Ureter (tissue), 1 donor: ENCODE measurements at regions not wholly inside any gene's neighbourhood (a gene's known extent, or its start where the extent isn't known, plus 50 kb on each side); places are given as distances from the start of the nearest gene placed in this dataset.
A peak's percentile ranks its signal among the peaks of the same experiment; 100 is the strongest.

Experiments used
- DNase-seq: peaks from one replicate; pipeline ENCODE4 v3.0.0-alpha.2; 2020; ENCODE audit warnings: low spot score
- donor health status: DM: yes; HTN: yes; CAD: no.

DNA sequence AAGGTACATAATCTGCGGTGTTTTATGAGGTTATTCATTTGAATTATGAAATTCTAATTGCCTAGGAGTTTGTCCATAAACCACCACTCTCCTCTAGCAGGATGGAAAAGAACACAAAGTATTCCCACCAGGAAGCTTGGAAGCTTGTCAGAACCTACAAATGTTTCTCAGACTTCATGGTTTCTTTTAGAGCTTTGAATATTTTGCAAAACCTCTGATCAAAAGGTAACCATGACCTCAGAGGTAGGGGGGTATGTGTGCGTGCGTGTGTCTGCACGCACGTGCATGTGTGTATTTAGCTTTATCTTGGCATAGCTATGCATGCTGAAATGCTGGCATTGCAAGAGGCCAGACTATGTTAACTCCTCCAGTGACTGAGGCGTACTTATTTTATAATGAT lies 847.0 kb downstream of the TLE1 start:
- DNase-seq = no peak

DNA sequence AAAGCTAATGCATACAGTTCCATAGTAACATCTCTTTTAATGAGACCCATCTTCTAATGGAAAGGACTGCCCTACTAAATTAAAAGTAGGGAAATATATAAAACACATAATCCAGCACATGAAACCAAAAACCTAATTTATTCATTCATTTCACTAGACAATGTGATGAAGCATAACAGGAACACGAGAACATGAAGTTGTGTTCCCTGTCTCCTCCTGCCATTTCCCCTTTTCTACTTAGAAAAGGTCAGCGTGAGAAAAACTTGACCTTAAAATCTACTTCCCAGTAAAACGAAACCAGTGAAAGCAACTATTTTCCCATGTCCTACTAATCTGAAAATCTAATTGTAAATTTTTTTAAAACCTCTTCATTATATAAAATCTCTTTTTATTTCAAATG lies 847.5 kb downstream of the TLE1 start:
- no peak for DNase-seq

DNA sequence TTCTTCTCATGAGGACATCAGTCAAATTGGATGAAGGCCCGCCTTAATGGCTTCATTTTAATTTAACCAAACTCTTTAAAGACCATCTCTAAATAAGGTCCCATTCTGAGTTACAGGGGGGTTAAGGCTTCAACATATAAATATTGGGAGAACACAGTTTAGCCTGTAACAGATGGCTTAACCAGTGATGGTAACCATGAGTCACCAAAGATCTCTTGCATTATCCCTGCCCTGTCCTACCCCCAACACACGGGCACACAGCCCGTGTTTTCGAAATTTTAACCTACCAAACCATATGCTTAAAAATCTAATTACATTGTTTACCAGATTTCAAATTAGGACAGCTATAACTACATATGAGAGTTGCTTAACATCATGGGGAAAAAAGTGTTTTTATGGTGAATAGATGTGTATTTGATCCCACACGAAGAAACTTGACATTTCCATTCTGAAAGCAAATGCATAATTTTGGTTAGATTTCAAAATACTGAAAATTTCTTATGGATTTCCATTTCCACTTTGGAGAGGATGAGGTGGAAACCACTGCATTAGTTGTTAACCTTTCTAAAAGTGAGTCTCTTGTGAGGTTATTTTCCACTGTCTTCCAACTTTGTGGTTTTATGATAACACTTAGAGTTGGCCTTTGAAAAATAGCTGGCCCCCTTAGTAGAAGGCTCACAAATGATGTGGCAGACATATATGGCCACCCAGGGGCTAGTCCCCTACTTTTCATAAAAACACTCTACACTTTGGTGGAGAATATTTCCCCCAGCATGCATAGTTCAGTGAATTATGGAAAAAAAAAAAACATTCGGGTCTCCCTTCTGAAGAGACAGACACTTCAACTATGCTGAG lies 849.3 kb downstream of the TLE1 start:
- no peak for DNase-seq

DNA sequence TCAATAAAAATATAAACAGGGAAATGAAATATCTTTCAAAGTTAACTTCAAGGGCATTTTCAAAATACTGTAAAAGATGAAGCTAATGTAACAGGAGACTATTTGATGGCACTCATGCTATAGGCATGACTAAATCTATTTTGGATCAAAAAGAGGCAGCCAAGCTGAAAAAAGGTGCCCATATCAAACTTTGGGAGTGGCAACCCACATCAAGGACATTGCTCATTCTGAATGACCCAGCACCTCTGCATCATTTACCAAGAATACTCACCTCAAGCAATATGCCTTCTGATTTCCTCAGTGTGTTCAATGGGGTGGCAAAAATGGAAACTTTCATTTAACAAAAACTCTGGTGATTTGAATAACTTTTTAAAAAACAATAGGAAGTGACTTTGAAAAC lies 853.3 kb downstream of the TLE1 start:
- DNase-seq = no peak

DNA sequence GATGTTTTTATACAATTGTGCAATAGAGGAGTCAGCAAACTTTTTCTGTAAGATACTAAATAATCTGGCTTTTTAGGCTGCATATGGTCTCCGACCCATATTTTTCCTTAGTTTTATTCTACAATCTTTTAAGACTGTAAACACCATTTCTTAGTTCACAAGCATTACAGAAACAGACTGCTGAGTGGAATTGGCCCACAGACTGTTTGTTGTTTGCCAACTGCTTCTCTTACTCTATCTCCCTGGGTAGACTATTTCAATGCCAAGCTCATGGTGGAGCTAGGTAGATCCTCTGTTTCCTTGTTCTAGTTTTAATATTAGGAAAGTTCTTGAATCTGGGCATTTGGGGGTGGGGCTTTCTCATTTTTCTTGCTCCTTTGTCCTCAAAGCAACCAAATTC lies 857.6 kb downstream of the TLE1 start:
- DNase-seq = no peak

DNA sequence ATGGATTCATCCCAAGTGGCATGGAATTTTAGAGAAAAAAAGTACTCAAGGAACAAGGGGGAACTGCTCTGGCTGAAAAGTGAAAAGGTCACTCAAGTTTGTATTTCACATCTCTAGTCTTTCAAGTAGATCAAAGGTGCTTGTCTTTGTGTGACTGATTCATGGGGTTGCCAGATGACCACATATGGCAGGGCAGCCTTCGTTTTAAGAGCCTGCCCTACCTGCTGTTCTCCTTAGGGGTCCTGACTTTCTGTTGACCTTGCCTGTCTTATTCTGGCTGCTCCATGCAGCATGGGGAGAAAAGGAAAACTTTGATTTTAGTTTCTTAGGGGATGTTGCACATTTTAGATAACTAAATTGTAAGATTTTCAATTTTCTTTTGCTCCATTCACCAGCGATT lies 877.7 kb downstream of the TLE1 start:
- DNase-seq = no peak

DNA sequence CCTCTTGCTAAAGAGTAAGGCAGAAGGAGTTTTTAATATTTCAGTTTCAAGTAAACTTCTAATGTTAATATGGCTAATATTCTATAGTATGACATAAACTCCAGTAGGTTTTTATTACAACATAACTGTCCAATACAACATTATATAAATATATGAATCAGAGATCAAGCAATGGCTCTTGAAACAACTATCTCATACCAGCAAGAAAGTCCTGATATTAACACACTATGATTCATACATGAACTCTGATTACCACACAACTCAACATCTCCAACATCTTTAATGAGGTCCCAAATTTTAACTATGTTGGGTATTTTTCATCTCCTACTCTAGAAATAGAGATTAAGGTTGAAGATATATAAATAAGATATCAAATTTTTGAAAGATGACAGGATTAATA lies 878.3 kb downstream of the TLE1 start:
- no peak for DNase-seq

DNA sequence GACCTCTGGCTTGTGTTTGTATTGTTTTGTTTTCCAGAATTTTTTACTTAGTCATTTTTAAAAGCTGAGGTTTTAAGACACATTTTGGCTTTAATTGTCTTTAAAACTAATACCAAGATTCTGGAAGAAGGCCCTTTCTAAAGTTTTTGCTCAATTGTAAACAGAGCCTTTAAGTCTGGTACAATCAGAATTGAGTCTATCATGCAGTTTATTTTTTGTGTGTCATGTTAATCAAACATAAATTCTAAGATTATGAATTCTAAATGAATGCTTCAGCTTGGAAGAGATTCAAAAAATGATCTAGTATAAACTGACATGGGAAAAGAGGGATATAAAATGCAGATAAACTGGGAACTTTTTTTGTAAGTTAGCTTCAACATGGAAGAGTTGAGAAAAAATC lies 882.7 kb downstream of the TLE1 start:
- DNase-seq = no peak

DNA sequence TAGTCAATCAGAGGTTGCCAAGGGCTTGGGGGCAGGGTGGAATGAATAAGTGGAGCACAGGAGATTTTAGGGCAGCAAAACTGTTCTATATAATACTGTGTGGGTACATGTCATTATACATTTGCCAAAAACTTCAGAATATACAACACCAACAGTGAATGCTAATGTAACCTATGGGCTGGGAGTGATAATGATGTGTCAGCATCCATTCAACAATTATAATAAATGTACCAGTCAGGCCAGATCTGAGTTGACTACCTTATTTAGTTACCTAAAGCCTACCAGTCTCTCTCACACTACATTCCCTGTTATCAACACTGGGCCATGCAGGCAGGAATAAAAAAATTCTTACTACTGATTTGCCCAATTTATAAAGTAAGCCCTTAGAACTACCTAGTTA lies 884.5 kb downstream of the TLE1 start:
- no peak for DNase-seq

DNA sequence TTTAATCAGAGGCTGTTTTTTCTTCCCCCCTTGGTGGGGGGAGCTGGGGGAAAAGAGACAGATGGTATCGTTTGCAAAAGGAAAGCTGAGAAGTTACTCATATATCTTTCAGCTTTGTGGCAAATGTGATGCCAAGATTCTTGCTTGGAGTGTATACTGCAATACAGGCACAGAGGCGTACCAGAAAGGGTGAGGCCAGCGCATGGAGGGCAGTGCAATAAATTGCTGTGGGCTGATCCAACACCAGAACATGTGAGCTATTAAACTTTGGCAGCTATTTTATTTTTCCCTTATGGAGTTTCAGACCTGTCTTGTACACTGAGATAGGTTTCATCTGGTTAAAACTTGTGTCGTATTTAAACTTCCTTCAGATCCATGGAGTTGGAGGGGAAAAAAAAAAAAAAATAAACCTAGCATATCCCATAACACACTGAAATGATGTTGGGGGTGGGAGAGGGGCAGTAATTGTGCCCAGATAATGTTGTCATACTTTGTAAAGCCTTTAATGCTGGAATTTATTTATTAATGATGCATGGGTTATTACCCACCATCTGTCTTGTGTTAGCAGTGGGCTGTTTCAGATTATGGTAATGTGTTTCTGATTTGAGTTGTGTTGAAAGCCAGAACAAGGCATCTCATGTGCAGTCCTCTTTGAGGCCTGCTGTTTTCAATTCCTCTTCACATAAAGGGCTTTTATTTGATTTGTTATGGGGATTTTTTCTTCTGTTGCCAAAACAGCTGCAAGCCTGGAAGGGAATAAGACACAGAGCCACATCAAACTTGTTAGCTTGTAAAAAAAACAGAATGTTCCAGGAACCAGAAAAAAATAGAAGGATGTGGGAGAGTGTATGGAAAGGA lies 891.3 kb downstream of the TLE1 start:
- peak; percentile 59 for DNase-seq

DNA sequence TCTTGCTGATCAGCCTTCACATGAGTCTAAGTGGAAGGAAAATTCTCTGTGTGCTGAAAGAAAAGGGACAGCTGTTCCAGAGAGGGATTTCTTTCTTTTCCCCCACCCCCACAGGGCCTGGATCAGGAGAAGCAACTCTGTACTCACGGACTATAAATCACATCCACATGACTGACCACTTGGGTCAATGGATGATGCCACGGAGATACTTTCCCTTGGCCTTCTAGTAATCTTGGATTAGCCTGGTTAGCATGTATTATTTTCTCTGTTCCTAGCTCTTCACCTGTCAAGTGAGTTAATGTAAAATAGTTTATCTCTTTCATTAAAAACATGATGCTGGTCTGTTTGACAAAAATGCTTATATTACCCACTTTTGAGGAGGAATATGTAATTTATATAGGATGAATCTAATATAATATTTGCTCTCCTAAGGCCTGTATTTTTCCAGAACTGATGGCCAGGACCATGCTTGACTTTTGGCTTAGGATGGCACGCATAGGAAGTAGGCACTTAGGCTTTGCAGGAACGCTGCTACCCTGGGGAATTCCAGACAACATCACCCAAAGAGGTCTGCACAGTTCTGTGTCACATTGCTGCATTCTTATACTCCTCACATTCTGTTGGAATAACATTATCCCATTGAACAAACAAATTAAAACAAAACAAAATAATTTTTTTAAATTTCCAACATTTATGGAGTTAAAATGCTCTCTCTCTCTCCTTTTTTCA lies 892.1 kb downstream of the TLE1 start:
- no peak for DNase-seq

DNA sequence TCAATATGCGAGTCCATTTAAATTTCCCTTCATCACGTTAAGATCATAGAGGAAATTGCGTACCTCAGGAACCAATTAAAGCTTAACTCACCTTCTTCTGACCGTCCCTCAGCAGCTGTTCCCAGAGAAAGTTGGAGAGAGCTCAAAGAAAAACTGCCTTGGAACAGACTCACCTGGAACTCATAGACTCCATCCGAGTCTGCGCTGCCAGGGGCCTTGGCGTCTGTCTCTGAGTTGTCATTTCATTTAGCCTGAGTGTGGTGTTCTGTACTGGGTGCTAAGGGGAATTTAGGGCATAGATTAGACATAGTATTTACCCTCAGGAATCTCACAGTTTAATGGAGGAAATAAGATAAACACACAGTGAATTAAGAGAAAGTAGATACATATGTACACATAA lies 892.7 kb downstream of the TLE1 start:
- DNase-seq = no peak

DNA sequence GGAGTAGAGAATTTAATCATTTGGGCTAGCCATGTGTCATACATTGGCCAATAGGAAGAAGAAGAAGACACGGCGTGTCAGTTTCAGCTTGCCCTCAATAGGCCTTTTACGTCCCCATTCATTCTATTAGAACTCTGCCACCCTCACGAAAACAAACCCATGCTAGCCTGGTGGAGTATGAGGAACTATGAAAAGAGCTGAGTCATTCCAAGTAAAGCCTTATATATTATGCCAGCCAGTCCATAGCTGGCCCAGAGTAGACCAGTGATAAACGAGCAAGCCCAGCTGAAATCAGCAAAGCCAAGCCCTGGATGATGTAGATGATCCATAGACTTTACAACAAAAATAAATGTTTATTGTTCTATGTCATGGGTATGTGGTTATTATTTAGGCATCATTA lies 895.1 kb downstream of the TLE1 start:
- DNase-seq = no peak

DNA sequence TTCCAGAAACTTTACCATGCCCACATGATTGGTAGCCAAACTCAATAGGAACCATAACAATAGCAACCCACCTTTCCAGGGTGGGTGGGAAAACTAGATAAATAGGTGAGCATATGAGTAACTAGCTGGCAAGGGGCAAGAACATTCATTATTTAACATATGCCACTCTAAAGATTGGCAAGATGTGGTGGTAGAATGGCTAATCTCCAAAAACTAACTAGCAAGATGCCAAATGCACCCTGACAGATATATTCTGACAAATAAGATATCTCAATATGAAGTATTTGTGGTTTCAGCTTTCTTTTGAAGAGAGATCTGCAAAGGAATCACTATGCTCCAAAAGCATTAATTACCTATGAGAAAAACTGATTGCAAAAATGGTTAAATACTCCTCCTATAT lies 895.6 kb downstream of the TLE1 start:
- DNase-seq = no peak

DNA sequence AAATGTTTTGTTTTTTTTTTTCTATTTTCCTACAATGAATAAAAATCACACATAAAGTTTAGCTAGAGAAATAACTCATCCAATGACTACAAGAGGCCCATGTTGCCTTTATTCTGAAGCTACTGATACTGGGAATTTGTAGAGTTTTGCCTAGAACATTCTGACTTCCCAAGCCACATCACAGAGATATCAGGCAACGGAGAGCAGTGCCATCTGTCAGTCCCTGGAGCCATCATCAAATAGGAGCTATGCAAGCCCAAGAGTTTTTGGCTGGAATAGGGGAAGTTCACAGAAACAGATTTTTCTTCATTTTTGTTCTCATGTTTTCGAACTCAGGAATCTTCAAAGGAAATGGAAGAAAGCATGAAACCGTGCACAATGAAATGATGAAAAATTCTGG lies 896.6 kb downstream of the TLE1 start:
- no peak for DNase-seq

DNA sequence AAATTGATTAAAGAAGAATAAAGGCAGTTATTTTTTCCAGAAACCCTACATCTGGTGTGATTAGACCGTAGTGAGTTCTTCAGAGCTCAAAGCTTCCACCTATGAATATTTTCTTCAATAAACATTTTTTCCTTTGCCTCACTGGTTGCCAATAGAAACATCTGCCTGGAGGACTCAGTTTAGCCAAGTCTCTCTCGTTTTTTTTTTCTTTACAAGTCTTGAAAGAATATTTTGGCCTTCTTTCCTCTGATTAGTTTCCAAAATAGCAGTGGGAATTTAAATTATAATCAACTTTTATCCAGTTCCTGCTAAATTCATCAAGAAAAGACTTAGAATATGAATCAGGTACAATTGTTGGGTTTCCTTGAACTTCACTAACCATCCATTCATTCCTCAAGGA lies 897.5 kb downstream of the TLE1 start:
- no peak for DNase-seq

DNA sequence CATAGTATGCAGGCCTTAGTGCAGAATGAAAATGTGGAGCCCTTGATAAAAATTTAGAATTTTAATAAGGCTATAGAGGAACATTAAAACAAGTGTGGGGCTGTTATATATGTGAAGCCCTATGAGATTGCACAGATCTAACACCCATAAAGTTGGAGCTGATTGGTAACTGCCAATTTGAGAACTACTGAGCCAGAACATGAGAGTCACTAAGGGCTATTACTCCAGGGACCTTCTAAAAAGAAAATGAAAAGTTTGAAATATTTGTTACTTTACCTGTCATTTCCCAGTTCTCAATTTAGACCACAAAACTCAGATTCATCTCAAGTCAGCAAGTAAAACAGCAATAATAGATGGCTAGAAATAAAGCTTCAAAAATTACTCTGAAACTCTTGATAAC lies 898.6 kb downstream of the TLE1 start:
- DNase-seq = no peak

DNA sequence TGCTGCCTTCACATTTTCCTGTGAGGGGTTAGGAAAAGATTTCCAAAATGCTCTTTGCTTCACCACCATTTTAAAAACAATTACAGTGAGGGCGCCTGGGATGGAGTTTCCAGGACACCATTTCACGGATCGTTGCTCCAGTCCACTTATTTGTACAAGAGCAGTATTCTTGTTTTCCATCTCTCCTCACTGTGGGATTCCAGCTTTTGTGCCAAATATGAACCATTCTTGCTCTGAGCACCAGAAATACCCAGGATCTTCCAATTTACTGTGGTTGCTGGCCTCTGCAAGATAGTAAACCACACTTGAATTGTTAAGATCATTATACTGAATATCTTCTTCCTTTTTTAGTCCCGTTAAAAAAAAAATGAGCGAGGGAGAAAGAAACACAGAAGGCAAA lies 899.5 kb downstream of the TLE1 start:
- DNase-seq = no peak

DNA sequence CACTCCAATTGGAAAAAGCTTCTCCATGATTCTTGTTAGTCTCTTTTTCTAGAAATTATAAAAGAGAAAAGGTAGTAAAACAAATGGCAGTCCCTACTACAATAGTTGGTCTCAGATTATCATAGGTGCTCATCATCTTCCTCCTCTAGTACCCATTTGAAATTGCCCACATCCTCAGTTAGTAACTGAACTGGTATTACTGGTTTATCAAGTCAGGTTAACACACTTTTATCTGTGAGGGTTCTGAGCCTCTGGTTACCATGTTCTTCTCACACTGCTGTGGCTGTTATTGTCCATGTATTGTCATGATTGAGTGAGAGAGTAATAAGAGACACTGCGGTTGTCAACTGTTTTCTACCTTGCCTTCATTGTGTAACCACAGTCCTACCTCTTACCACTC lies 901.7 kb downstream of the TLE1 start:
- DNase-seq = no peak

DNA sequence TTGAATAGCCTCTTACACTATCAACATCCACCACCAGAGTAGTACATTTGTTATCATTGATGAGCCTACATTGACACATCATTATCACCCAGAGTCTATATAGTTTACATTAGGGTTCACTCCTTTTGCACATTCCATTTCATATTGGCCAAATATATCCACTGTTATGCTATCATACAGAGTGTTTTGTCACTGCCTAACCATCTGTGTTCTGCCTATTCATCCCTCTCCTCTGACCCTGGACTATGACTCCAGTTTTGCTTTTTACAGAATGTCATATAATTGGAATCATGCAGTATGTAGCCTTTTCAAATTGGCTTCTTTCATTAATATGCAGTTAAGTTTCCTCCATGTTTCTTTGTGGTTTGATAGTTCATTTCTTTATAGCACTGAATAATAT lies 904.7 kb downstream of the TLE1 start:
- DNase-seq = no peak

DNA sequence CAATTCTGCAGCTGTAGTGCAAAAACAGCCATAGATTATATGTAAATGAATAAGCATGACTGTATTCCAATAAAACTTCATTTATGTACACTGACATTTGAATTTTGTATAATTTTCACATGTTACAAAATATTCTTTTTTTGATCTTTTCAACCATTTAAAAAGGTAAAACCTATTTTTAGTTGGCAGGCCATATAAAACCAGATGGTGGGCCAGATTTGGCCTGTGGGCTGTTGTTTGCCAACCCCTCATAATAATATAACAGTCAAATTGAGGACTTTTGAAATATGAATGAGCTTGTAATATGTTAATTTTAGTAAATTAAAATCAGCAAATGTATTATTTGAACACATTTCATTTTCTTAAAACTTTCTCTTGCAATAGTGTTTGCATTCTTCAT lies 913.4 kb downstream of the TLE1 start:
- DNase-seq = no peak

DNA sequence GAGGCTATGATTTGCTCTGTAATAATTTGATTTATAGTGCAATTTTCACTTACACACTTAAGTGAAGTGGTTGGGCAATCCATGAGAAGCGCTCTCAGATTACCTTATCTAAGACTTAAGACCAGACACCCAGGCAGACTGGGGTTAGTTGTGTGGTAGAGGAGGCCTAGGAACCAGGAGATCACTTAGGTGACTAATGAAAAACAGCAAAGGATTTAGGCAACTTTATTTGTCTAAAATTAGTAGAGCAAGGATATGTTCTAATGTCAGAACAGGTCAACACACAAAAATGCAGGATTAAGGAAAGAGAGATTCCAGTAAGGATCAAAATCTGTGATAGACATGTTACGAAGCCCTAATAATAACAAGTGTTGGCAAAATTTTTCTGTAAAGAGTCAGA lies 913.8 kb downstream of the TLE1 start:
- DNase-seq = no peak
